GM12878 (cell line): ENCODE measurements at regions not wholly inside any gene's neighbourhood (a gene's known extent, or its start where the extent isn't known, plus 50 kb on each side); places are given as distances from the start of the nearest gene placed in this dataset.

ENCODE experiments used
- ATAC-seq: fragments of 200-7000 bp; cut with Tn5 transposase; 3 replicates; pipeline ENCODE4 v1.9.1; 2020; ENCODE audit warnings: mild to moderate bottlenecking, moderate library complexity
- BruUV-seq: library from RNA; stranded (reverse); fragments of 400-500 nt; replicated peaks from 2 replicates; lab custom pipeline; 2021; lab: Mats Ljungman, UMichigan
- CTCF ChIA-PET: fragments of 300-600 bp; sonication (Branson Sonifier 250); formaldehyde crosslinking; extraction: SDS; loops from one replicate; lab custom pipeline; 2021; ENCODE audit warnings: inconsistent platforms; lab: Yijun Ruan, JAX
- POLR2A ChIA-PET: fragments of 350-600 bp; formaldehyde crosslinking; extraction: SDS; loops from one replicate; lab custom pipeline; 2021; ENCODE audit warnings: inconsistent platforms; lab: Charles Lee
- RAD21 ChIA-PET: fragments of 300-600 bp; sonication (Branson Sonifier 250); formaldehyde crosslinking; loops from one replicate; lab custom pipeline; 2023; ENCODE audit warnings: antibody characterized with exemption; ENCODE audit not compliant: unreplicated experiment; lab: Charles Lee
- SMC1A ChIA-PET: fragments of 300-600 bp; sonication (Branson Sonifier 250); formaldehyde crosslinking; loops from one replicate; lab custom pipeline; 2023; ENCODE audit not compliant: unreplicated experiment, uncharacterized antibody; lab: Charles Lee
- DNase-seq: peaks from one replicate; pipeline ENCODE4 v3.0.0-alpha.2; 2011; ENCODE audit warnings: low read depth, low spot score
- FAIRE-seq: peaks from 3 replicates; lab custom pipeline; 2011; peaks lifted over from hg19 to GRCh38; lab: Jason Lieb, UNC
- H2AFZ ChIP-seq: 2 replicates; pipeline ENCODE4 v1.6.0; 2011; ENCODE audit warnings: low read depth, low read length, control low read depth; ENCODE audit not compliant: control insufficient read depth
- H3K27ac ChIP-seq: 2 replicates; pipeline ENCODE4 v1.5.1; 2011; ENCODE audit warnings: control low read depth; ENCODE audit not compliant: control insufficient read depth, insufficient read depth
- H3K27me3 ChIP-seq, 2 experiments: replicated peaks in 1 of 2; 2 replicates each; pipeline versions ENCODE4 v1.6.0 to v1.6.1; 2011; ENCODE audit warnings: low read length in 1 of 2; ENCODE audit not compliant: control insufficient read depth in 2 of 2, insufficient read depth in 2 of 2
- H3K36me3 ChIP-seq, 2 experiments: 2 replicates each; pipeline ENCODE4 v1.5.1; 2011; ENCODE audit warnings: low read length in 1 of 2; ENCODE audit not compliant: control insufficient read depth in 2 of 2, insufficient read depth in 2 of 2
- H3K4me1 ChIP-seq: 2 replicates; pipeline ENCODE4 v1.6.1; 2011; ENCODE audit warnings: mild to moderate bottlenecking, low read length, moderate library complexity, mixed read lengths; ENCODE audit not compliant: control insufficient read depth, insufficient read depth
- H3K4me2 ChIP-seq: 2 replicates; pipeline ENCODE4 v1.6.0; 2011; ENCODE audit warnings: control low read depth; ENCODE audit not compliant: control insufficient read depth, insufficient read depth
- H3K4me3 ChIP-seq: fragments of 200-600 bp; sonication (generic); 2 replicates; pipeline ENCODE4 v1.5.1; 2016
- H3K79me2 ChIP-seq: 2 replicates; pipeline ENCODE4 v1.6.0; 2011; ENCODE audit warnings: low read length; ENCODE audit not compliant: control insufficient read depth, insufficient read depth
- H3K9ac ChIP-seq: 2 replicates; pipeline ENCODE4 v1.8.0; 2011; ENCODE audit warnings: low read length, control low read depth, mixed read lengths; ENCODE audit not compliant: control insufficient read depth, insufficient read depth
- H3K9me3 ChIP-seq: replicated peaks from 3 replicates; pipeline ENCODE4 v1.5.1; 2011; ENCODE audit warnings: mild to moderate bottlenecking, low read length; ENCODE audit not compliant: control insufficient read depth, insufficient read depth
- H4K20me1 ChIP-seq: 2 replicates; pipeline ENCODE4 v1.6.0; 2011; ENCODE audit not compliant: control insufficient read depth, insufficient read depth
- PAX8 ChIP-seq: fragments of 450-650 bp; IDR thresholded peaks from 2 replicates; pipeline ENCODE4 v1.6.1; 2017; ENCODE audit warnings: mild to moderate bottlenecking, moderate library complexity
- WGBS: methylation state at CpG from one replicate; pipeline ENCODE4 v1.1.6; 2016; ENCODE audit warnings: low lambda C conversion rate; ENCODE audit not compliant: insufficient replicate concordance, insufficient coverage; ENCODE audit errors: missing lambda C conversion rate; 5-methylcytosine and 5-hydroxymethylcytosine counted together
- in situ Hi-C: fragments of 300-500 bp; cut with MboI; formaldehyde crosslinking; loops from 9 replicates; pipeline ENCODE4 v1.14.3; 2018; ENCODE audit warnings: mixed read lengths
- intact Hi-C: fragments of 100-400 bp; cut with micrococcal nuclease; formaldehyde crosslinking; loops from one replicate; pipeline ENCODE4 v1.14.2; 2022; ENCODE audit not compliant: unreplicated experiment
- TF ChIP-seq, protein P1 (sequence below): fragments of 450-650 bp; IDR thresholded peaks from 2 replicates; pipeline ENCODE4 v1.6.1; 2016; ENCODE audit warnings: mild to moderate bottlenecking, moderate library complexity, borderline replicate concordance
- TF ChIP-seq, protein P2 (sequence below): IDR thresholded peaks from 2 replicates; pipeline ENCODE4 v1.6.1; 2011; ENCODE audit warnings: mild to moderate bottlenecking, low read depth, low read length, moderate library complexity; ENCODE audit not compliant: insufficient replicate concordance

DNA sequence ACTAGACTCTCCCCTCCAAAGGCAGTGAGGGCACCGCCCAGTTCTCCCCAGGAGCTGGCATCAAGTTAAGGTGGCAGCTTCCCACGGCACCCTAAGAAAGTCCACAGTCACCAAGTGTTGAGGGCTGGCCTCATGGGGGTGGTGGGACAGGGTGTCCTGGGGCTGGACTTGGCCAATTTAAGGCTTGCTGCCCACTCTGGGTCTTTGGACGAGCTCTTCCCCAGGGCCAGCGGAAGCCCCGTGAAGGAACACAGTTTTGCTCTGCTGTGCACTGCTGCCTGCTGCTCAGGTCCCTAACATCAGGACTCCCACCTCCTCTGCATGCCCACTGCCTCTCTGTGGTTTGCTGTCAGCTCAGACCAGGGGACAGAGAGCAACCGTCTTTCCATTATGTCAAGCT, 57.3 kb upstream of the TMEM72 start (continued):
- TF ChIP-seq, protein P1, sequence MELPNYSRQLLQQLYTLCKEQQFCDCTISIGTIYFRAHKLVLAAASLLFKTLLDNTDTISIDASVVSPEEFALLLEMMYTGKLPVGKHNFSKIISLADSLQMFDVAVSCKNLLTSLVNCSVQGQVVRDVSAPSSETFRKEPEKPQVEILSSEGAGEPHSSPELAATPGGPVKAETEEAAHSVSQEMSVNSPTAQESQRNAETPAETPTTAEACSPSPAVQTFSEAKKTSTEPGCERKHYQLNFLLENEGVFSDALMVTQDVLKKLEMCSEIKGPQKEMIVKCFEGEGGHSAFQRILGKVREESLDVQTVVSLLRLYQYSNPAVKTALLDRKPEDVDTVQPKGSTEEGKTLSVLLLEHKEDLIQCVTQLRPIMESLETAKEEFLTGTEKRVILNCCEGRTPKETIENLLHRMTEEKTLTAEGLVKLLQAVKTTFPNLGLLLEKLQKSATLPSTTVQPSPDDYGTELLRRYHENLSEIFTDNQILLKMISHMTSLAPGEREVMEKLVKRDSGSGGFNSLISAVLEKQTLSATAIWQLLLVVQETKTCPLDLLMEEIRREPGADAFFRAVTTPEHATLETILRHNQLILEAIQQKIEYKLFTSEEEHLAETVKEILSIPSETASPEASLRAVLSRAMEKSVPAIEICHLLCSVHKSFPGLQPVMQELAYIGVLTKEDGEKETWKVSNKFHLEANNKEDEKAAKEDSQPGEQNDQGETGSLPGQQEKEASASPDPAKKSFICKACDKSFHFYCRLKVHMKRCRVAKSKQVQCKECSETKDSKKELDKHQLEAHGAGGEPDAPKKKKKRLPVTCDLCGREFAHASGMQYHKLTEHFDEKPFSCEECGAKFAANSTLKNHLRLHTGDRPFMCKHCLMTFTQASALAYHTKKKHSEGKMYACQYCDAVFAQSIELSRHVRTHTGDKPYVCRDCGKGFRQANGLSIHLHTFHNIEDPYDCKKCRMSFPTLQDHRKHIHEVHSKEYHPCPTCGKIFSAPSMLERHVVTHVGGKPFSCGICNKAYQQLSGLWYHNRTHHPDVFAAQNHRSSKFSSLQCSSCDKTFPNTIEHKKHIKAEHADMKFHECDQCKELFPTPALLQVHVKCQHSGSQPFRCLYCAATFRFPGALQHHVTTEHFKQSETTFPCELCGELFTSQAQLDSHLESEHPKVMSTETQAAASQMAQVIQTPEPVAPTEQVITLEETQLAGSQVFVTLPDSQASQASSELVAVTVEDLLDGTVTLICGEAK, result no peak
- TF ChIP-seq, protein P2, sequence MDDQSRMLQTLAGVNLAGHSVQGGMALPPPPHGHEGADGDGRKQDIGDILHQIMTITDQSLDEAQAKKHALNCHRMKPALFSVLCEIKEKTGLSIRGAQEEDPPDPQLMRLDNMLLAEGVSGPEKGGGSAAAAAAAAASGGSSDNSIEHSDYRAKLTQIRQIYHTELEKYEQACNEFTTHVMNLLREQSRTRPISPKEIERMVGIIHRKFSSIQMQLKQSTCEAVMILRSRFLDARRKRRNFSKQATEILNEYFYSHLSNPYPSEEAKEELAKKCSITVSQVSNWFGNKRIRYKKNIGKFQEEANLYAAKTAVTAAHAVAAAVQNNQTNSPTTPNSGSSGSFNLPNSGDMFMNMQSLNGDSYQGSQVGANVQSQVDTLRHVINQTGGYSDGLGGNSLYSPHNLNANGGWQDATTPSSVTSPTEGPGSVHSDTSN, result no peak

GRCh38 chr10:44854693-44855350, 56.3 kb upstream of the TMEM72 start:
- ChIA-PET CTCF (interaction anchor here (1.9 kb wide), 1 partner anchor 10 kb away, joined by 5 read pairs; no protein-coding TSS in a partner anchor), POLR2A (no interaction called here), RAD21 (no interaction called here), SMC1A (no interaction called here)
- no peak for FAIRE-seq
- in situ Hi-C loops, result loop anchor here (25.0 kb wide), 1 partner anchor 468 kb away; the partner anchor contains the start of gene CXCL12
- no peak for DNase-seq
- ATAC-seq, result no peak
- WGBS, result 38% methylated on average over 9 of the region's 9 CpGs
- Histone ChIP-seq H3K27me3 (no peaks in the 10 kb centered on the region; a peak in 2 of 4 replicates), H3K79me2 (no peaks in the 10 kb centered on the region), H3K27ac (no peak overlapping the region), H3K36me3 (no peaks in the 10 kb centered on the region), H3K4me3 (no peak overlapping the region), H2AFZ (no peak overlapping the region), H3K9ac (no peak overlapping the region), H4K20me1 (no peaks in the 10 kb centered on the region), H3K9me3 (no peaks in the 10 kb centered on the region), H3K4me2 (no peak overlapping the region), H3K4me1 (no peaks in the 10 kb centered on the region)
- intact Hi-C loops, result loop anchor here (10.0 kb wide), 3 partner anchors 280 to 460 kb away; no protein-coding TSS in a partner anchor
- no peak for TF ChIP-seq PAX8
- BruUV-seq, result no TSS peak
